Stimulated activated CD4-positive, alpha-beta T cell treated with anti-CD3 and anti-CD28 coated beads, Interleukin-1b, Interleukin-23, amount 100 ng/mL, for 4 hours (primary cell): ENCODE measurements at regions not wholly inside any gene's neighbourhood (a gene's known extent, or its start where the extent isn't known, plus 50 kb on each side); places are given as distances from the start of the nearest gene placed in this dataset.

Source experiments
- DNase-seq, 2 donors: peaks; one replicate each; pipeline ENCODE4 v3.0.0-alpha.2; 2020; ENCODE audit warnings: low read depth in 2 of 2

GRCh38 chr15:29323557-29323956 lies 53.9 kb upstream of the NSMCE3 start:
- DNase-seq, result no peak

- DNase-seq, result no peak
Observed at GRCh38 chr15:29322415-29322814, 52.8 kb upstream of the NSMCE3 start.

- DNase-seq, result no peak
Observed at GRCh38 chr15:29320420-29320819, 50.8 kb upstream of the NSMCE3 start.

- no peak for DNase-seq
Observed at GRCh38 chr15:29319823-29320222, 50.2 kb upstream of the NSMCE3 start.
